ENCODE measurements at regions not wholly inside any gene's neighbourhood (a gene's known extent, or its start where the extent isn't known, plus 50 kb on each side); places are given as distances from the start of the nearest gene placed in this dataset.

- TF ChIP-seq TAF1 (IDR thresholded peaks at IDR 0.05; ENCODE audit: borderline replicate concordance, low read depth, low read length) (no peak), POLR2A (IDR thresholded peaks at IDR 0.05; ENCODE audit: low read depth, low read length) (no peak), POLR2AphosphoS5 (IDR thresholded peaks at IDR 0.05; ENCODE audit: low read depth, low read length) (no peak)
- FAIRE-seq (no peak), DNase-seq (ENCODE audit: insufficient read length) (no peak)
Observed at GRCh38 chr20:51195990-51196389, 173.1 kb upstream of the KCNG1 start.

- DNase-seq (ENCODE audit: insufficient read length) (no peak), FAIRE-seq (no peak)
- TF ChIP-seq TAF1 (IDR thresholded peaks at IDR 0.05; ENCODE audit: borderline replicate concordance, low read depth, low read length): no peak
- no peak for TF ChIP-seq POLR2AphosphoS5 (IDR thresholded peaks at IDR 0.05; ENCODE audit: low read depth, low read length)
- no peak for TF ChIP-seq POLR2A (IDR thresholded peaks at IDR 0.05; ENCODE audit: low read depth, low read length)
Observed at GRCh38 chr20:51195419-51195901, 172.6 kb upstream of the KCNG1 start.

DNA sequence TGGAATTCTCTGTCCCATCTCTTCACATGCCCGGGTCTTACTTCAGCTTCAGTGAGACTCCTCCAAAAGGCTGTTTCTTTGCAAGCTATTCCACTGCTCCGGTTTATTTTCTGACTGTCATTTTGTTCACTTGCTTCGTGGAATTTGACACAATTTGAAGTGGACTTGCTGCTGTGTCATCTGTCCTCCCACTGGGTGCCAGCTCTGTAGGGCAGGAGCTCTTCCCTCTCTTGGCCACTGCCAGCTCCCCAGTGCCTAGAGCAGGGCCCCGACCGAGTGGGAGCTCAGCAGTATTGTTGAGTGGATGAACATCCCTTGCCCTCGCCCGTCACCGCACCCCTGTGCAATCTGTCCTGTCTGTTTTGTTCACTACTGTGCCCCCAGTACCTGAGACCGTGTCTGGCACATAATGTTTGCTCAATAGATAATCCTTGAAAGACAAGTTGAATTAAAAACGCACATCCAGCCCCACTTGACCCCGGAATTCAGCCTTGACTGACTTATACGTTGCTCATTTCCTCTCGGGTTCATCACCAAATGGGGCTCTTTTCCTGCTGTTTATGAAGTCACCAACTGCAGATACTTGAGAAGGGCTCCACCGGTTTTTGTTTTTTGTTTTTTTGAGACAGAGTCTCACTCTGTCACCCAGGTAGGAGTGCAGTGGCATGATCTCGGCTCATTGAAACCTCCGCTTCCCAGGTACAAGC lies 170.3 kb upstream of the KCNG1 start:
- FAIRE-seq (no peak), DNase-seq (ENCODE audit: insufficient read length) (no peak)
- TF ChIP-seq TAF1 (IDR thresholded peaks at IDR 0.05; ENCODE audit: borderline replicate concordance, low read depth, low read length) (no peak), POLR2A (IDR thresholded peaks at IDR 0.05; ENCODE audit: low read depth, low read length) (no peak), POLR2AphosphoS5 (IDR thresholded peaks at IDR 0.05; ENCODE audit: low read depth, low read length) (no peak)

GRCh38 chr20:51190783-51191180 lies 167.9 kb upstream of the KCNG1 start:
- no peak for FAIRE-seq

DNA sequence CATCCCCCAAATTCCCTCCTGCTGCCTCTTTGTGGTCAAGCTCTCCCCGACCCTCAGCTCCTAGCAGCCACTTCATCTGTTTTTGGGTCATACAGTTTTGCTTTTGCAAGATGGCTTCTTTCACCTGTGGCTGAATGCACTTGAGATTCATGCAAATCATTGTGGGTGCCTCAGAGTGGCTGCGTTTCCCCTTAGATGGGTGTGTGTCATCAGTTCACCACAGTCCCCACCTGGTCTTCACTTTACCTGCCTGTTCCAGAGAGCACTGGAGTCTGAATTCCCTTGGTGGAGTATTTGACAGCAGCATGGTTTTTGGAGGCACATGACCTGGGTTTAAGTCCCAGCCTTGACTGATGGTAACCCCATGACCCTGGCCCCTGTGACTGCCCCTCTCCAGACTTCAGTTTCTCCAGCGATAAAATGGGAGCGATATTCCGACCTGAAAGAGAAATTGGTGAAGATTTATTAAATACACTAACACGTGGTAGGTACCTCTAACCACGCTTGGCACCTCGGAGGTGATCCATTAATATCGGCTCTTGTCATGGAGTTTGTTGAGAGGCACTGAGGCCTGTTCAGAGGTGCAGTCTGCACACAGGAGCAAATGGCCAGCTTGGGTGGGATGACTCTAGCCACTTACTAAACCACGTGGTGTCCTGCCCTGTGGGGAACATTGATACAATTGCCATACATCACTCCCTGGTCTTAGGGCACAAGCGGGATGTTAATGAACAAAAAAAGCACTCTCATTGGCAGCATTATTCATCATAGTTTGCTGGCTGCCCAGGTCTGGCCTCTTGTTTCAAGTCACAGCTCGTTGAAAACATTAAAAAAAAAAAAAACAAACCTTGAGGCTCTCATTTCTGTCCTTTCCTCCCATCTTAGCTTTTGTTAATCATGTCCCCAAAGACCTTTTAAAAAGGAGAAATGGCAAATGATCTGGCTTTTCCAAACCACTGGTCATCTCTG lies 167.2 kb upstream of the KCNG1 start:
- TF ChIP-seq POLR2A (IDR thresholded peaks at IDR 0.05; ENCODE audit: low read depth, low read length): no peak
- no peak for TF ChIP-seq POLR2AphosphoS5 (IDR thresholded peaks at IDR 0.05; ENCODE audit: low read depth, low read length)
- TF ChIP-seq TAF1 (IDR thresholded peaks at IDR 0.05; ENCODE audit: borderline replicate concordance, low read depth, low read length): no peak
- FAIRE-seq (no peak), DNase-seq (ENCODE audit: insufficient read length) (no peak)

More at GRCh38 chr20:51190783-51191180, 167.9 kb upstream of the KCNG1 start:
- TF ChIP-seq TAF1 (IDR thresholded peaks at IDR 0.05; ENCODE audit: borderline replicate concordance, low read depth, low read length) (no peak), POLR2A (IDR thresholded peaks at IDR 0.05; ENCODE audit: low read depth, low read length) (no peak), POLR2AphosphoS5 (IDR thresholded peaks at IDR 0.05; ENCODE audit: low read depth, low read length) (no peak)
- no peak for DNase-seq (ENCODE audit: insufficient read length)

DNA sequence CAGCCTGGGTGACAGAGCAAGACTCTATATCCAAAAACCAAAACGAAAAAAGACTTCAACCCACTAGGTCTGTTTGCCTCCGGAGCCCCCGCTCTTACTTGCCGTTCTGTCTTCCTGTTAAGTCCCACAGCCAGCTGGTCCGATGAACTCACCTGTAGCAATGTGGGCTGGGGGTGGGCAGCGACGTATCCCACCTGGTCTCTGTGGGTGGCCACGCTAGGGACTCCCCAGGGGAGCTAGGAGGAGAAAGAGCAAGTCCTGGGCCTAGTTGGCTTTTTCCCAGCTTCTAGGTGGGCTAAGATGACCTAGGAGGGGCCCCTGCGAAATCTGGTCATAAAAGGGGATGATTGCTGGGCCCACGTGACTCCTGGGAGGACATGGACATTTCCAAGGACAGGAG lies 166.0 kb upstream of the KCNG1 start:
- no peak for TF ChIP-seq POLR2AphosphoS5 (IDR thresholded peaks at IDR 0.05; ENCODE audit: low read depth, low read length)
- TF ChIP-seq POLR2A (IDR thresholded peaks at IDR 0.05; ENCODE audit: low read depth, low read length): no peak
- no peak for TF ChIP-seq TAF1 (IDR thresholded peaks at IDR 0.05; ENCODE audit: borderline replicate concordance, low read depth, low read length)
- FAIRE-seq (no peak), DNase-seq (ENCODE audit: insufficient read length) (no peak)

- FAIRE-seq (no peak), DNase-seq (ENCODE audit: insufficient read length) (no peak)
- no peak for TF ChIP-seq POLR2A (IDR thresholded peaks at IDR 0.05; ENCODE audit: low read depth, low read length)
- TF ChIP-seq POLR2AphosphoS5 (IDR thresholded peaks at IDR 0.05; ENCODE audit: low read depth, low read length): no peak
- no peak for TF ChIP-seq TAF1 (IDR thresholded peaks at IDR 0.05; ENCODE audit: borderline replicate concordance, low read depth, low read length)
Observed at GRCh38 chr20:51187261-51187660, 164.4 kb upstream of the KCNG1 start.

DNA sequence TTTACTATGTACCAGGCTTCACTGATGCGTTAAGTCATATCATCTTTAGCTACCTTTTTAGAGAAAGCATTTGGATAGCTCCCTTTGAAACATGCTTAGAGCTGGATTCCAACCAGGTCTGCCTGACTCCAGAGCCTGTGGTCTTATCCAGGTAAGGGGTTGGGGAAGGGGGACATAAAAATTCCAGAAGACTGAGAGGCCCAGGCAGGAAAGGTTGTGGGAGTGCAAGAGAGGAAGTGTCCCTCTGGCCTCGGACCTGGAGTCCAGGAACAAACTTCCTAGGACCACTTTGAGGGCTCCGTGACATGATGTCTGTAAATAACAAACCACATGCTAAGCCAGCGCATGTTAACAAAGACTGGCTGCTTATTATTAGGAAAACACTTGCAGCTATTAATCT lies 163.0 kb upstream of the KCNG1 start:
- DNase-seq (ENCODE audit: insufficient read length): no peak
- FAIRE-seq: no peak
- TF ChIP-seq POLR2AphosphoS5 (IDR thresholded peaks at IDR 0.05; ENCODE audit: low read depth, low read length): no peak
- no peak for TF ChIP-seq POLR2A (IDR thresholded peaks at IDR 0.05; ENCODE audit: low read depth, low read length)
- no peak for TF ChIP-seq TAF1 (IDR thresholded peaks at IDR 0.05; ENCODE audit: borderline replicate concordance, low read depth, low read length)

GRCh38 chr20:51185277-51185676 lies 162.4 kb upstream of the KCNG1 start:
- TF ChIP-seq TAF1 (IDR thresholded peaks at IDR 0.05; ENCODE audit: borderline replicate concordance, low read depth, low read length): no peak
- TF ChIP-seq POLR2AphosphoS5 (IDR thresholded peaks at IDR 0.05; ENCODE audit: low read depth, low read length): no peak
- no peak for TF ChIP-seq POLR2A (IDR thresholded peaks at IDR 0.05; ENCODE audit: low read depth, low read length)
- FAIRE-seq: no peak
- DNase-seq (ENCODE audit: insufficient read length): no peak

DNA sequence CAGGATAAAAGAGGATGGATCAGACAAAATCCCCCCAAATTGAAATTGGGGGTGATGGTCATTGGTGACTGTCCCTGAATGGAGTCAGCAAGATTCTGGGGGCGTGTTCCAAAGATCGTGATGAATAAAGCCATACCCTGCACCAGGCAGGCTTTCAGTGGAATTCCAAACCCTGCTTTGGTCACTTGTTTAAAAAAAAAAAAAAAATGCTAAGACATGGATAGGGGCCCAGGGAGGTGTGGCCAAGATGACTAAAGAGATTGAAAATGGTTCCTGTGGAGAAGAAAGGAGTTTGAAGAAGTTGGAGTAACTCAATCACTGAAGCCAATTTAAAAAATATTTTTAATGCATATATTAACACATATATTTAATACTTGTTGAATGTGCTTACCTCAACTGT lies 161.4 kb upstream of the KCNG1 start:
- FAIRE-seq (no peak), DNase-seq (ENCODE audit: insufficient read length) (no peak)
- no peak for TF ChIP-seq POLR2A (IDR thresholded peaks at IDR 0.05; ENCODE audit: low read depth, low read length)
- no peak for TF ChIP-seq TAF1 (IDR thresholded peaks at IDR 0.05; ENCODE audit: borderline replicate concordance, low read depth, low read length)
- TF ChIP-seq POLR2AphosphoS5 (IDR thresholded peaks at IDR 0.05; ENCODE audit: low read depth, low read length): no peak

DNA sequence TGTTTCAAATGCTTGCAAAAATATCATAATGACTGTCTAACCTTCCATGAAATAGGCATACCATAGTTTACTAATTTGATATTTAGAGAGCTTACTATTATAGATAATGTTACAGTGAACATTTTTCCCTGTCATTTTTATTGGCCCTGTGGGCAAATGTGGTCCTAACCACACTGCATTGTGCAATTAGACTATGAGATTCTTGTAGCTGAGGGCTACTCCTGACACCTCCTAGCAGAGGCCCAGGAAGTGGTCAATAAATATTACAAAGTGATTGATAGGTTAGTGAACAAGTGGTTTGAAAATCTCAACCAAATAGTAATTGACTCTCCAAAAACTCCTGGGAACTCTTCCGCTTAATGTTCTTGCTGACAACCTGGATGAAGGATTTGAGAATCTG lies 160.5 kb upstream of the KCNG1 start:
- TF ChIP-seq POLR2AphosphoS5 (IDR thresholded peaks at IDR 0.05; ENCODE audit: low read depth, low read length) (no peak), TAF1 (IDR thresholded peaks at IDR 0.05; ENCODE audit: borderline replicate concordance, low read depth, low read length) (no peak), POLR2A (IDR thresholded peaks at IDR 0.05; ENCODE audit: low read depth, low read length) (no peak)
- DNase-seq (ENCODE audit: insufficient read length) (no peak), FAIRE-seq (no peak)
